ENCODE measurements at regions not wholly inside any gene's neighbourhood (a gene's known extent, or its start where the extent isn't known, plus 50 kb on each side); places are given as distances from the start of the nearest gene placed in this dataset.

DNA sequence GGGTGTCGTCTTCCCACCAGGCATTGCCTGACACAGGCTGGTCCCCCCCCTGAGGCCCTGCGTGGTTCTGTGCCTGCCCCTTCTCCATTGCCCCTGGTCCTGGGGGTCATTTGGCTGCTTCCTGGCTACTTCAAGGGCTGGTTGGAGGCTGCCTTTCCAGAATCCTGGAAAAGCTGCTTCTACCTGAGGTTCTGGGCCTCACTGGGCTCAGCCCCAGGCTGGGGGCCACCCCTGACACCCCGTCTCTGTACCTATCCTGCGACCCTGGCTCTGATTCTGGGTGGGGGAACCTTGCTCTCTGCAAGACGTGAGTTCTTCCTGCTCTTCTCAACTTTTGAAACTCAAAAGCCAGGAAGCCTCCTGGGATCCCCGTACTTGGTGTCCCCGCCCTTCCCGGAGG is 149.3 kb upstream of the PTPN1 start:
- TF ChIP-seq, protein P1, sequence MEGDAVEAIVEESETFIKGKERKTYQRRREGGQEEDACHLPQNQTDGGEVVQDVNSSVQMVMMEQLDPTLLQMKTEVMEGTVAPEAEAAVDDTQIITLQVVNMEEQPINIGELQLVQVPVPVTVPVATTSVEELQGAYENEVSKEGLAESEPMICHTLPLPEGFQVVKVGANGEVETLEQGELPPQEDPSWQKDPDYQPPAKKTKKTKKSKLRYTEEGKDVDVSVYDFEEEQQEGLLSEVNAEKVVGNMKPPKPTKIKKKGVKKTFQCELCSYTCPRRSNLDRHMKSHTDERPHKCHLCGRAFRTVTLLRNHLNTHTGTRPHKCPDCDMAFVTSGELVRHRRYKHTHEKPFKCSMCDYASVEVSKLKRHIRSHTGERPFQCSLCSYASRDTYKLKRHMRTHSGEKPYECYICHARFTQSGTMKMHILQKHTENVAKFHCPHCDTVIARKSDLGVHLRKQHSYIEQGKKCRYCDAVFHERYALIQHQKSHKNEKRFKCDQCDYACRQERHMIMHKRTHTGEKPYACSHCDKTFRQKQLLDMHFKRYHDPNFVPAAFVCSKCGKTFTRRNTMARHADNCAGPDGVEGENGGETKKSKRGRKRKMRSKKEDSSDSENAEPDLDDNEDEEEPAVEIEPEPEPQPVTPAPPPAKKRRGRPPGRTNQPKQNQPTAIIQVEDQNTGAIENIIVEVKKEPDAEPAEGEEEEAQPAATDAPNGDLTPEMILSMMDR (IDR thresholded peaks at IDR 0.05) = no peak
- no peak for TF ChIP-seq POLR2A (IDR thresholded peaks at IDR 0.05)
